Mesothelial cell of epicardium (in vitro differentiated cells): ENCODE measurements at regions not wholly inside any gene's neighbourhood (a gene's known extent, or its start where the extent isn't known, plus 50 kb on each side); places are given as distances from the start of the nearest gene placed in this dataset.
"Not testable (repeated sequence)": the region's sequence is repeated elsewhere in the genome, so short reads cannot be mapped to it uniquely, and the experiment has no call there.

Source experiments
- DNase-seq, 2 experiments: peaks; one replicate each; pipeline ENCODE4 v3.0.0; 2021; ENCODE audit warnings: low spot score in 2 of 2; ENCODE audit not compliant: unreplicated experiment in 2 of 2
- H3K27ac Mint-ChIP-seq: 2 replicates; pipeline ENCODE4 v1.8.0; 2021; ENCODE audit warnings: mixed read lengths
- H3K27me3 Mint-ChIP-seq: 2 replicates; pipeline ENCODE4 v1.8.0; 2021; ENCODE audit warnings: low read depth, mixed read lengths
- H3K36me3 Mint-ChIP-seq: 2 replicates; pipeline ENCODE4 v1.8.0; 2021; ENCODE audit warnings: mixed read lengths
- H3K4me1 Mint-ChIP-seq: 2 replicates; pipeline ENCODE4 v1.8.0; 2021; ENCODE audit warnings: mixed read lengths
- H3K4me3 Mint-ChIP-seq: 2 replicates; pipeline ENCODE4 v1.8.0; 2021; ENCODE audit warnings: mild to moderate bottlenecking, moderate library complexity, mixed read lengths
- H3K9me3 Mint-ChIP-seq: 2 replicates; pipeline ENCODE4 v1.8.0; 2021; ENCODE audit warnings: mixed read lengths
- TF ChIP-seq, protein P1 (sequence below): fragments of 200-600 bp; sonication (generic); IDR thresholded peaks from one replicate; pipeline ENCODE4 v1.5.0; 2021; ENCODE audit warnings: antibody characterized with exemption; ENCODE audit not compliant: unreplicated experiment

GRCh38 chr11:96744697-96745096 lies 354.9 kb downstream of the JRKL start:
- DNase-seq: no peak
- TF ChIP-seq, protein P1, sequence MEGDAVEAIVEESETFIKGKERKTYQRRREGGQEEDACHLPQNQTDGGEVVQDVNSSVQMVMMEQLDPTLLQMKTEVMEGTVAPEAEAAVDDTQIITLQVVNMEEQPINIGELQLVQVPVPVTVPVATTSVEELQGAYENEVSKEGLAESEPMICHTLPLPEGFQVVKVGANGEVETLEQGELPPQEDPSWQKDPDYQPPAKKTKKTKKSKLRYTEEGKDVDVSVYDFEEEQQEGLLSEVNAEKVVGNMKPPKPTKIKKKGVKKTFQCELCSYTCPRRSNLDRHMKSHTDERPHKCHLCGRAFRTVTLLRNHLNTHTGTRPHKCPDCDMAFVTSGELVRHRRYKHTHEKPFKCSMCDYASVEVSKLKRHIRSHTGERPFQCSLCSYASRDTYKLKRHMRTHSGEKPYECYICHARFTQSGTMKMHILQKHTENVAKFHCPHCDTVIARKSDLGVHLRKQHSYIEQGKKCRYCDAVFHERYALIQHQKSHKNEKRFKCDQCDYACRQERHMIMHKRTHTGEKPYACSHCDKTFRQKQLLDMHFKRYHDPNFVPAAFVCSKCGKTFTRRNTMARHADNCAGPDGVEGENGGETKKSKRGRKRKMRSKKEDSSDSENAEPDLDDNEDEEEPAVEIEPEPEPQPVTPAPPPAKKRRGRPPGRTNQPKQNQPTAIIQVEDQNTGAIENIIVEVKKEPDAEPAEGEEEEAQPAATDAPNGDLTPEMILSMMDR: no peak
- Mint-ChIP-seq H3K27ac (no peak overlapping the region), H3K4me1 (peaks cover 8% of the 10 kb centered on the region), H3K9me3 (peaks cover 3% of the 10 kb centered on the region), H3K4me3 (no peak overlapping the region), H3K27me3 (no peaks in the 10 kb centered on the region), H3K36me3 (no peaks in the 10 kb centered on the region)

- no peaks in the 10 kb centered on the region for H3K27me3 Mint-ChIP-seq
- no peak for DNase-seq
- no peaks in the 10 kb centered on the region for H3K36me3 Mint-ChIP-seq
- no peak overlapping the region for H3K4me3 Mint-ChIP-seq
- peaks cover 8% of the 10 kb centered on the region for H3K4me1 Mint-ChIP-seq
- TF ChIP-seq, protein P1: no peak
- H3K27ac Mint-ChIP-seq: no peak overlapping the region
- no peaks in the 10 kb centered on the region for H3K9me3 Mint-ChIP-seq
Measured at GRCh38 chr11:96748639-96749370, 359.0 kb downstream of the JRKL start.

DNA sequence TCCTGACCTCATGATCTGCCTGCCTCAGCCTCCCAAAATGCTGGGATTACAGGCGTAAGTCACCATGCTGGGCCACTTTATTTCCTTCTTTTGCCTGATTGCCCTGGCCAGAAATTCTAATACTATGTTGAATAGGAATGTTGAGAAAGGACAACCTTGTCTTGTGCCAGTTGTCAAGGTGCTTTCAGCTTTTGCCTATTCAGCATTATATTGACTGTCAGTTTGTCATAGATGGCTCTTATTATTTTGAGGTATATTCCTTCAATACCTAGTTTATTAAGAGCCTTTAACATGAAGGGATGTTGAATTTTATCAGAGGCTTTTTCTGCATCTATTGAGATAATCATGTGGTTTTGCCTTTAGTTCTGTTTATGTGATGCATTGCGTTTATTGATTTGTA lies 362.0 kb downstream of the JRKL start:
- not testable (repeated sequence) for H3K9me3 Mint-ChIP-seq, DNase-seq, H3K27ac Mint-ChIP-seq, H3K4me3 Mint-ChIP-seq, H3K27me3 Mint-ChIP-seq, H3K36me3 Mint-ChIP-seq, H3K4me1 Mint-ChIP-seq

DNA sequence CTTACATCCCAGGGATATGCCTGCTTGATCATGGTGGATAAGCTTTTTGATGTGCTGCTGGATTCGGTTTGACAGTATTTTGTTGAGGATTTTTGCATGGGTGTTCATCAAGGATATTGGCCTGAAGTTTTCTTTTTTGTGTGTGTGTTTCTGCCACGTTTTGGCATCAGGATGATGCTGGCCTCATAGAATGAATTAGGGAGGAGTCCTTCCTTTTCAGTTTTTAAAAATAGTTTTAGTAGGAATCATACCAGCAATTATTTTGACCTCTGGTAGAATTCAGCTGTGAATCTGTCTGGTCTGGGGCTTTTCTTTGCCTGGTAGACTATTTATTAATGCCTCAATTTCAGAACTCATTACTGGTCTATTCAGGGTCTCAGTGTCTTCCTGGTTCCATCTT lies 362.4 kb downstream of the JRKL start:
- Mint-ChIP-seq H3K4me1 (peaks cover 2% of the 10 kb centered on the region), H3K27me3 (no peaks in the 10 kb centered on the region), H3K9me3 (peaks cover 7% of the 10 kb centered on the region), H3K4me3 (no peak overlapping the region), H3K36me3 (no peaks in the 10 kb centered on the region), H3K27ac (no peak overlapping the region)
- DNase-seq: no peak
- TF ChIP-seq, protein P1: no peak

DNA sequence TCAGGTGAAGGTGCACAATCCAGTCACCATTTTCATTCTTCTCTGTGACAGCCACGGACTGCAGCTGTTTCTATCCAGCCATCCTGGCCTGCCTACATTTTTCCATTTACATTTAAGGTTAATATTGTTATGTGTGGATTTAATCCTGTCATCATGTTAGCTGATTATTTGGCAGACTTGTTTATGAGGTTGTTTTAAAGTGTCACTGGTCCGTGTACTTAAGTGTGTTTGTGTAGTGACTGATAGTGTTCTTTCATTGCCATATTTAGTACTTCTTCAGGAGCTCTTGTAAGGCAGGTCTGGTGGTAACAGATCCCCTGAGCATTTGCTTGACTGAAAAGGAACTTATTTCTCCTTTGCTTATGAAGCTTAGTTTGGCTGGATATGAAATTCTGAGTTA lies 364.2 kb downstream of the JRKL start:
- H3K27me3 Mint-ChIP-seq: no peaks in the 10 kb centered on the region
- no peak overlapping the region for H3K27ac Mint-ChIP-seq
- DNase-seq: no peak
- H3K4me1 Mint-ChIP-seq: no peaks in the 10 kb centered on the region
- peaks cover 7% of the 10 kb centered on the region for H3K9me3 Mint-ChIP-seq
- H3K36me3 Mint-ChIP-seq: no peaks in the 10 kb centered on the region
- no peak overlapping the region for H3K4me3 Mint-ChIP-seq
- TF ChIP-seq, protein P1: no peak

DNA sequence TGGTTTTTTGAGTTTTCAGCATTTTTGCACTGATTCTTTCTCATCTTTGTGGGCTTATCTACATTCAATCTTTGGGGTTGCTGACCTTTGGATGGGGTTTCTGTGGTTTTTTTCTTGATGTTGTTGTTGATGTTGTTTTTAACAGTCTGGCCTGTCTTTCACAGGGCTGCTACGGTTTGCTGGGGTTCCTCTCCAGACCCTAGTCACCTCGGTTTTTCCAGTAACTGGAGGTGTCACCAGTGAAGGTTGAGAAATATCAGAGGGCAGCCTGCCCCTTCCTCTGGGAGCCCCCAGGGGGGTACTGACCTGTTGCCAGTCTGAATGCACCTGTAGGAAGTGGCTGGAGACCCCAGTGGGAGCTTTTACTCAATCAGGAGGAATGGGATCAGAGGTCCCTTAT lies 365.4 kb downstream of the JRKL start:
- Mint-ChIP-seq H3K4me3 (no peak overlapping the region), H3K9me3 (peaks cover 7% of the 10 kb centered on the region), H3K27ac (no peak overlapping the region), H3K36me3 (no peaks in the 10 kb centered on the region), H3K27me3 (no peaks in the 10 kb centered on the region), H3K4me1 (no peaks in the 10 kb centered on the region)
- DNase-seq: no peak
- TF ChIP-seq, protein P1: no peak
